ENCODE measurements at regions not wholly inside any gene's neighbourhood (a gene's known extent, or its start where the extent isn't known, plus 50 kb on each side); places are given as distances from the start of the nearest gene placed in this dataset.
"Not testable (repeated sequence)": the region's sequence is repeated elsewhere in the genome, so short reads cannot be mapped to it uniquely, and the experiment has no call there.

GRCh38 chr14:84068288-84068687 lies 1461.7 kb upstream of the FLRT2 start:
- no peak for DNase-seq (ENCODE audit: low read depth)

GRCh38 chr14:84071061-84071460 lies 1458.9 kb upstream of the FLRT2 start:
- DNase-seq (ENCODE audit: low read depth), result no peak

GRCh38 chr14:84074626-84075025 lies 1455.3 kb upstream of the FLRT2 start:
- DNase-seq (ENCODE audit: low read depth), result no peak

- no peak for DNase-seq (ENCODE audit: low read depth)
Measured at GRCh38 chr14:84080944-84081343, 1449.0 kb upstream of the FLRT2 start.

GRCh38 chr14:84084056-84084630 lies 1445.8 kb upstream of the FLRT2 start:
- DNase-seq (ENCODE audit: low read depth), result no peak

GRCh38 chr14:84085493-84085892 lies 1444.5 kb upstream of the FLRT2 start:
- no peak for DNase-seq (ENCODE audit: low read depth)

GRCh38 chr14:84086714-84087113 lies 1443.2 kb upstream of the FLRT2 start:
- no peak for DNase-seq (ENCODE audit: low read depth)

GRCh38 chr14:84087986-84088531 lies 1441.9 kb upstream of the FLRT2 start:
- no peak for DNase-seq (ENCODE audit: low read depth)

GRCh38 chr14:84090837-84091236 lies 1439.1 kb upstream of the FLRT2 start:
- no peak for DNase-seq (ENCODE audit: low read depth)

GRCh38 chr14:84095681-84096080 lies 1434.3 kb upstream of the FLRT2 start:
- no peak for DNase-seq (ENCODE audit: low read depth)

- DNase-seq (ENCODE audit: low read depth), result no peak
Measured at GRCh38 chr14:84098261-84098660, 1431.7 kb upstream of the FLRT2 start.

GRCh38 chr14:84099560-84099959 lies 1430.4 kb upstream of the FLRT2 start:
- DNase-seq (ENCODE audit: low read depth), result not testable (repeated sequence)

- DNase-seq (ENCODE audit: low read depth), result no peak
Measured at GRCh38 chr14:84107835-84108343, 1422.1 kb upstream of the FLRT2 start.

- no peak for DNase-seq (ENCODE audit: low read depth)
Measured at GRCh38 chr14:84108746-84109457, 1421.0 kb upstream of the FLRT2 start.

GRCh38 chr14:84112589-84112988 lies 1417.4 kb upstream of the FLRT2 start:
- DNase-seq (ENCODE audit: low read depth), result no peak

GRCh38 chr14:84125676-84126075 lies 1404.3 kb upstream of the FLRT2 start:
- DNase-seq (ENCODE audit: low read depth), result no peak

GRCh38 chr14:84127495-84127894 lies 1402.4 kb upstream of the FLRT2 start:
- DNase-seq (ENCODE audit: low read depth), result no peak

- DNase-seq (ENCODE audit: low read depth), result no peak
Measured at GRCh38 chr14:84128050-84128449, 1401.9 kb upstream of the FLRT2 start.

- DNase-seq (ENCODE audit: low read depth), result no peak
Measured at GRCh38 chr14:84129007-84129406, 1400.9 kb upstream of the FLRT2 start.

- DNase-seq (ENCODE audit: low read depth), result no peak
Measured at GRCh38 chr14:84129941-84130340, 1400.0 kb upstream of the FLRT2 start.

GRCh38 chr14:84131924-84132323 lies 1398.0 kb upstream of the FLRT2 start:
- DNase-seq (ENCODE audit: low read depth), result no peak

GRCh38 chr14:84144166-84144565 lies 1385.8 kb upstream of the FLRT2 start:
- DNase-seq (ENCODE audit: low read depth), result no peak

GRCh38 chr14:84152452-84152851 lies 1377.5 kb upstream of the FLRT2 start:
- no peak for DNase-seq (ENCODE audit: low read depth)

Measured in Daoy (cell line).